AML-193 (cell line): ENCODE measurements at regions not wholly inside any gene's neighbourhood (a gene's known extent, or its start where the extent isn't known, plus 50 kb on each side); places are given as distances from the start of the nearest gene placed in this dataset.

Experiments used
- DNase-seq, 2 experiments: peaks; one replicate each; lab custom pipeline; 2025; lab: John Stamatoyannopoulos, UW

DNA sequence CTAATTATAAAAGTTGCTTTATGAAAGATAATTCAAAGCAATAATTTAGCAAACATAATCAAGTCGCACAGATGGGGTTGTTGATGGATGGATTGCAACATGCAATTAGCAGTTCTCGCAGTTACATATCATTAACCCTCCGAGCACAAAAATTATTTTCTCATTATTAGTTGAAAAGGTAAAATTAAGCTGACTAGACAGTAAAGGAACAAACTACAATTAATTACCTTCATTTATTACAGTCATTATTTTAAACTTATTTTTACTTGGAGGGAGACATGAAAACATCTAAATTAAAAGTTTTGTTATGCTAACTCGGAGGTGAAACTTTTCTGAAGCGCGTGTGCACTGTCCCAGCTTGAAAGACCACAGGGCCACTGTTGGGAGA lies 146.9 kb downstream of the PHETA1 start:
- no peak for DNase-seq

DNA sequence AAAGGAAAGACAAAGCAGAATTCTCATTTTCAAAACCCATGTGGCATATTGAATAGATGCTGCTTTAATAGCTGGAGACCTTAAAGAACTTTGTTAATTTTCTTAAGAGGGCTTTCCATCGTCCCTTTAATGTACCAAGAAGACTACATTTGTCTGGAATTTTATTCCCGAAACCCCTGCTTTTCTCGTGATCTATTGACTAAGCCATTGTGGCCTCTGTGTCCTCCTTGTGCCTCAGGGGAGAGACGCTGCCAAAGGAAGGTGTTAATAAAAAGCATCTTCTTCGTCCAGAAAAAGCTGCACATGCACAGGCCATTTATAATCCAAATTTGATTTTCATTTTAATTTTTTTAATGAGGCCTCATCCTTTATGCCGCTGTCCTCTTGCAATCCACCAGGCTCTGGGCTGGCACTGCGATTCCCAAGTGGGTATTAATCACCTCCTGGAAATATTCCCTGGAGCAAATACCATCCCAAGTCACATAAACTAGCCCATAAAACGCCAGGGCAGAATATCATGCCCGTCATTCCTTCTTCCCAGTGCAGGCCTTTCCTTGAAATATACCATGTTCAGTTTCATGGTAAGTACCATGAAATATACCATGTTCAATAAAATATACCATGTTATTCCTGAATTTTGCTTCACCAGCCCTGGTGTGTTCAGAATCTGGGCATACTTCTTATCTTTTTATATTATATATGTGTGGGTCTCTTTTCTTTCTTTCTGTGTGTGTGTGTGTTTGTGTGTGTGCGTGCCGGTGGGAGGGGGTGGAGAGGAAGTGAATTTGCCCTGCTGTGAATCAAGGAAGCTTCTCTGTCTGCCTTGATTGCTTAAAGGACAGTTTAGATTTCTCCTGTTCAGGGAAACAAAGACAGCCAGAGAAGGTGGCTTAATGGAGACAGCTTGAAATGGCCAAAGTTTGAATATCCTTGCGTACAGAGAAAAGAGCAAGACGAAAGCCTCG lies 147.6 kb downstream of the PHETA1 start:
- no peak for DNase-seq

DNA sequence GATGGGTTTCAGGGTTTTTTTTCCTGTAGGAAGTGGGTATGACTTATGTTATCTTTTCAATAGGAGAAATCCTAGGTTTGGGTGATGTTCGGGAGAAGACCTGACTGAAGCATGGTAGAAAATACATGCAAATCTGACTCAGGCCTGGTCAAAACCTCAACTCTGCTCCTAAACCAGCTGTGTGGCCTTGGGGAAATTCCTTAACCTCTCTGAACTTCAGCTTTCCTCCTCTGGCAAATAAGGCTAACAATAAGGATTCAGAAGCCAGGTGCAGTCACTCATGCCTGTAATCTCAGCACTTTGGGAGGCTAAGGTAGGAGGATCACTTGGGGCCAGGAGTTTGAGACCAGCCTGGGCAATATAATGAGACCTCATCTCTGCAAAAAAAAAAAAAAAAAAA lies 148.5 kb downstream of the PHETA1 start:
- no peak for DNase-seq

DNA sequence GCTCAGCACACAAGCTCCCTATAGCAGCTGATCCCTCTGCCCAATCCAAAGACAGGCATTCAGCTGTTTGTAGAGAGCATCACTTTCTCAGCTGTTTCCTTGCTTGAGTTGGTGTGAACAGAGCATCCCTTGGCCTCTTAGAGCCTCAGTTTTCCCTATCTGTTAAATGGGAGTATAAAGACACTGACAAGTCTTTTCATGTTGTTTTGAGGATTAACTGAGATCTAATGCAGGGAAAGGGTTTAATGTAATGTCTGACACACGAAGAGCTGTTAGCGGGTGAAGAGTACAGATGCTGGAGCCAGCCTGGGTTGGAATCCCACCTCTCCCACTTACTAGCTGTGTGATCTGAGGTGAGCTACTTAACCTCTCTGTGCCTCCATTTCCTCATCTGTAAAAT lies 149.5 kb downstream of the PHETA1 start:
- no peak for DNase-seq

DNA sequence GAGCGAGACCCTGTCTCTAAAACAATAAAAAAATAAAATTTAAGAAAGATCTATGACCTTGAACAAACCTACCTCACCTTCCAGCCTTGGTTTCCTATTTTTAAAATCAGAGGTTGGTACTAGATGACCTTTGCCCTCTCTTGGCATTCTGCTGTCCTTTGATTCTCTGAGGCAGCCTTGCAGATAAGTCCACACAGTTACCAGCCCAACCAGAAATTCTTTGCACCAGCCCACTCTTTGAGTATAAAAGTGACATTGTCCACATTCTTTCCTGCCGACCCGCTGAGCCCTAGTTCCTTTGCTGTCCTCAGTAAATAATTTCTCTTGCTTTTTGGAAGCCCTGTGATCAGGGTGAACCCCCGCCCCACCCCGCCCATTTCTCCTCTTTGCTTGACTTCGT lies 150.4 kb downstream of the PHETA1 start:
- DNase-seq, result no peak

DNA sequence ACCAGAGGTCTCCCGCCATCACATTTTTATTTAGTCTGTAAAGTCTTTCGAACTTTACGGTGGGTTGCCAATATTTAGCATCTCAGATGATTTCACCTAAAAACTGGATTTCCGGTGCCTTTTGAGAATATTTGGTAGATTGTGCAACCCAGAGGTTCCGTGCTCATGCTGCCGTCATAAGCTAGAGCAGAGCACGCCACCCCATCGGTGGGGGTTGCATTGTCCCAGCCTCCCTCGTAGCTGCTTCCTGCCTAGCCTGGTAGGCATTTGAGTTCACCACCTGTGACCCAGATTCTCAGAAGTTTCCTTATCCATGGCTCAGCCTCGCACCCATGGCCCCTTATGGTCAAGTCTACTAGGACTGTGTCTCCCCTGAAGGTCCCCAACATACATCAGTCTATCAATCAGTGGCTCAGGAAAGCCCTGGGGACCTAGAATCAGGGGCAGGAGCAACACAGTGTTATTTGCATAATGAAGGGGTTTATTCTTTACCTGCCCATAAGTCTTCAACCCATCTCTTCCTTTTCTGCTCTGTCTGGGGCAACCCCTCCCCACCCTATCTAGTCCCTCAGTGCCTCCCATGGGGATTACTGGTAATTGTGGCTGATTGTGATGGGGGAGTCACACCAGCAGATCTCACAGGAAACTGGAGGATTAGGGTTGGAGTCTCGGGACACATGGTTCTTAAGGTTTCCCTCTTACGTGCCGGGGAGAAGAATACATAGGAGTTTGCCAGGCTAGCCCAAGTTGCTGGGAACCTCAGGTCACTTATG lies 152.3 kb downstream of the PHETA1 start:
- no peak for DNase-seq

DNA sequence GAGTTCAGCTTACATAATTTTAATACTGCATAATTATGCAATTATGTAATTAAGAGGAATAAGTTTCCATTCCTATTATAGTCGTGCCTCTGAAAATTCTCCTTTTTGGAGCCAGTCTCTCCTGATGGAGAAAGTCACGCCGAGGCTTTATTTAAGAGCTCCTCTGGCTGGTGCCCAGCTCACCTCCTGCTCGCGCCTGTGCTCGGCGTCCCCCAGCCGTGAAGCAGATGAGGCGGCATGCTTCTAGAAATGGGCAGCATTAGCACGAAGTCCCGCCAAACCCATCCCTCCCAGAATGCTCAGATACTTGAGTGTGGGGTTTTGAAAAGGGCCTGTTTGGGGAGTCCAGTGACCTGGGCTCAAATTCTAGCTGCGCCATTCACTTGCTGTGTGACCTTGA lies 153.0 kb downstream of the PHETA1 start:
- no peak for DNase-seq

DNA sequence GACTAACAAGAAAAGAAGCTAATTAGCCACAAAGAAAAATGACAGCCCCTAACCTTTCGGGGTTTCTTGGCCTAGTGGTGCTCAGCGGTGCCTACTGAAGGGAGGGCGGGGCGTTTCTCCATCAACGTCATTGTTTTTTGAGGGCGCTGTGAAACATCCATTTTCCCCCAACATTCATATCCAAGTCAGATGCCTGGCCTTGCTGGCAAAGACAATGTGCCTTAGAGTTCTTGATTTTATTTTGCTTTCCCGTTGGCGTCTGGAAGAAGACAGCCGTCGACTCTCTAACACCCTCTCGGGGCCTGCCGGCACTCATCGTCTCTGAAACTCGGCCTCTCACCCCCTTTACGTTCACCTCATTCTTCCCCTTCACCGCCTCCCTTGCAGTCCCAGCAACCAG lies 154.5 kb downstream of the PHETA1 start:
- DNase-seq, result no peak

DNA sequence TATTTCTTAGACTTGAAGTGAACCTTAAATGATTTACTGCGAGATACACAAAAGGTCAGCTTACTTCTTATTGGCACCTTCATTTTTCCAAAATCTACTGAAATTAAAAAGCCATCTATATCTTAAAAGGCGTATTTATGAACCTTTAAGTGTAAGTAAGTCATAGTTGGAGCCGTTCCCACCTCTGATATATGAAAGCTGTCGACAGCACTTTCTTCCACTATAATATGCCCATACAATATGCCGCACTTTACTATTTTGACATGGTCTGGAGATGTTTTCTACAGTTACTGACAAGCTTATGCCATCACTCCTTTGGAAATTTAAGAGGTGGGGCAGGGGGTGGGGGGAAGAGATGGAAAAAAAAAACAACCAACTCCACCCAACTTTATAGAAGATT lies 155.3 kb downstream of the PHETA1 start:
- DNase-seq, result no peak

DNA sequence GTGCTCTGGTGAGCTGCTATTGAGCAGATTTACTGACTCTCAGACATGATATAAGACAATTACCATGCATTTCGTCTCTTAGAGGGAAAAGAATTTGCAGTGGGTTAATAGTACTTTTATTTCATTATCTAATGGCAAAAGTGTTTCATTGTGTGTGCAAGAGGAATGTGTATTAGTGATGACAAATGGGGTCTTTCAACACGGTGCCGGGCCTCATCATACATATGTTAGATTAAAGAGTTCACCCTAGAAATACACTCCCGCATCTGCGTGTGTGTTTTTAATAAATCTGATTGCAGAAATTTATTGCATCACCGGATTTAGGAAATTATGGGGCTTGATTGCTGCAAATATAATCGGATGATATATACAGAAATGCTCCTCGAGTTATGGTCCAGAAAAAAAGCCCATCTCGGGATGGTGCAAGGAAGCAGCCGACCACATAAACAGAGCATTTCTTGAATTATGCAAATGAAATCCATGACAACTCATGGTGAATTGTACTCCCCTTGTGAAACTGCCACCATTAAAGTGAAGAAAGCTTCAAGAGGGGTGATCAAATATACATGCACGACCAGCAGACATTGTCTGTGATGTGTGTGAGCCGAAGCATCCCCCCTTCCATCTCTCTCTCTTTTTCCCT lies 156.0 kb downstream of the PHETA1 start:
- DNase-seq, result no peak

DNA sequence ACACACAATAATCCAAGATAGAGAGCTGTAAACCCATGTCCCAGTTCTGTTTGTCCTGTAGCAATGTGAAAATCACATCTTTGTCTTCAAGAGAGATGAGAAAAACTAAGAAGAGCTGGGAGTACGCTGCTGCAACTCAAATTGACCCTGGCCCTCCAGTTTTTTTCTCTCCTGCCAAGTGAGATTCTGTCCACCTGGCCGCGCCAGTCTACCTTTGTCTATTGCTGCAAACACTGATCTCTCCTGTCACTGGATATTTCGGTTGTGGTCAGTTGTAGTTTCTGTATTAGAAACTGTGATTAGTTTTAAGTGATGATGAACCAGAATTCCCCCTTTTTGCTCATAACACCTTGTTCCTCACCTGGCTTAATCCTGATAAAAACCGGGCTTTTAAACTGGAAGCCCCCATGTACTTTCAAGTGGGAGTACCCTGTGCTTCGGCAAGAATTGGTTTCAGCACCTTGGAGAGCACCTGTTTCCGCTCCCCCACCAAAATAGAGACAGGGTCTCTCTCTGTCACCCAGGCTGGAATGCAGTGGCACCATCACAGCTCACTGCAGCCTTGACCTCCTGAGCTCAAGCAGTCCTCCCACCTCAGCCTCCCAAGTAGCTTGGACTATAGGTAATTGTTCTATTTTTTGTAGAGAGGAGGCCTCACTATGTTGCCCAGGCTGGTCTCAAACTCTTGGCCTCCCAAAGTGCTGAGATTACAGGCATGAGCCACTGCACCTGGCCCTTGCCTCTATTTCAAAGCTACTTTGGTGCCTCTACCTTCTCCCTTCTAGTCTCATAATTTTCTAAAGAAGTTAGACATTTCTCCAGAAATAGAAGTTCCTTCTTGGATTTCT lies 156.8 kb downstream of the PHETA1 start:
- DNase-seq, result no peak

DNA sequence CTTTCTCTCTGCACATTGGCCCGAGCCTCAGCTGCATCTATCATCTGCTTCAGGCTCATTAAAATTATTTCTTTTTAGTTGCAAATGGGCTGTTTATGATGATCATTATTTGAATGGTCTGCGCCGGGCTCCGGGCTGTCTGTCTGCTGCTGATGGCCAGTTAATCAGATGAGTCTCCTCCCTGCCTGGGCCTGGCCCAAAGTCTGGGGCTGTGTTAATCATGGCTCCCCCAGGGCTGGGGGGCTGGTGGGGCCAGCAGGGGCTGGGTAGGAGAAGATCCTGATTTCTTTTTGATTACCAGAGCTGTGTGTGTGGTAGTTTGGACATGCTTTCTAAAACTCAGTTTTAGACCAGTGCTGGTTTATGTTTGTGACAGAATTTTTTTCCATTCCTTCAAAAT lies 159.1 kb downstream of the PHETA1 start:
- DNase-seq, result no peak

DNA sequence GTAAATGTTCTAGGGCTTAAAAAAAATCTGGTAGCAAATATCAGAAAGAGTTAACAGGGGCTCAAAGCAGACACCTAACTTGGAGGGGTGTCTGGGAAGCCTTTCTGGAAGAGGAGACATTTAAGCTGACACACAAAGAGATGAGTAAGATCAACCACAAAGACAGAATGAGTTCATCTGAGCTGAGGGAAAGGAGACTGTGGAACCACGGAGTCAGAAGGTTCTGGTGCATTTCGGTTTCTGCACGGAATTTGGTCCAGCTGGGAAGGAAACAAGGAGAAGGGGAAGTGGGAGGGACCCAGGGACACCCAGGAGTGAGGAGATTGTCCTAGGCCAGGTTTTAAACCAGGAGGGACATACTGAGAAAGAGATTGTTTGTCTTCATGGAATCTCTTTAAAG lies 161.1 kb downstream of the PHETA1 start:
- DNase-seq, result no peak

DNA sequence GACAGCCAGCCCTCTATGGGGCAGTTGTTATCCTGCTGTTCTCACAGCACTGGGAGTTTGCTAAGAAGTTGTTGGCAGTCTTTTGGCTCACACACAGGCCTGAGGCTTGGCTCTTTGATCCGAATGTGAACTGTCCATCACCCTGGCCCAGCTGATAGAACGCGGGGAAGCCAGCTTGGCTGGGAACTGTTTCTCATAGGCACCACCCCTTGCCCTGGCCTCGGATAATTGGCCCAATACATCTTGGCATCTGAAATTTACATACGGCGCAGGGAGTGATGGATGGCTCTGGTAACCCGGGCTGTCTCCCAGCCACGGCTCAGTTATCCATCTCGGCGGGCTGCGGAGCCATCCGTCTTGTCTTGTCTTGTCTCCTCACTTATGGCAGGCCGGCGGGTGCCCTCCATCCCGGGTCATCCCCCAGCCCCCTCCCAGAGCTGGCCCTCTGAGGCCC lies 164.1 kb downstream of the PHETA1 start:
- no peak for DNase-seq

DNA sequence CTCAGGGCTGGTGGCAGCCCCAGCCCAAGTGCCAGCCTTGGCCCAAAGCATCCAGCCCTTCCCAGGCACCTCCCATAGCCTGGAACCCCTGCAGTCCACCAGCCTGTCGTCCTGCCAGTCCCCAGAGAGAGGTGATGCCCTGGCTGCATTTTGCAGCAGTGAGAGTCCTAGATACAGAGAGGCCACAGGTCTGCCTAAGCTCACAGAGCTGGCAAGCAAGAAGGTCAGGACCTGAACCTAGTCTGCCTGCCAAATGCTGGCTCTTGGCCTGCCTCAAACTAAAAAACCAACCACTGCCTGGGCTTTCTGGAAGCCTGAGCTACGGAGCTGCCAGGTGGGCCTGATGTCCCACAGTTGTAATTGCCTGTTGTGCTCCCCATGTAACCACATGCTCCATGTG lies 164.9 kb downstream of the PHETA1 start:
- no peak for DNase-seq

DNA sequence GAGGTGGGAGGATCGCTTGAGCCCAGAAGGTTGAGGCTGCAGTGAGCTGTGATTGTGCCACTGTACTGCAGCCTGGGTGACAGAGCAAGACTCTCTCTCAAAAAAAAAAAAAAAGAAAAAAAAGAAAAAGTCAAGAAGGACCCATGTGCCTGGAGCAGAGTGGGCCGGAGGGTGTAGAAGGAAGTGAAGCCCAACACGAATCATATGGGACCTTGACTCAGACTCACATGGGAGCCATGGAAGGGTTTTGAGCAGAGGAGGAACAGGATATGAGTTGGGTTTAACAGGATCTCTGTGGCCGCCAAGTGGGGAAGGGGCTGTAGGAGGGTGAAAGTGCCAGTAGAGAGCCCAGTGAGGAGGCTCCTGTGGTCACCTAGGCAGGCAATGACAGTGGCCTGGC lies 165.4 kb downstream of the PHETA1 start:
- DNase-seq, result no peak

DNA sequence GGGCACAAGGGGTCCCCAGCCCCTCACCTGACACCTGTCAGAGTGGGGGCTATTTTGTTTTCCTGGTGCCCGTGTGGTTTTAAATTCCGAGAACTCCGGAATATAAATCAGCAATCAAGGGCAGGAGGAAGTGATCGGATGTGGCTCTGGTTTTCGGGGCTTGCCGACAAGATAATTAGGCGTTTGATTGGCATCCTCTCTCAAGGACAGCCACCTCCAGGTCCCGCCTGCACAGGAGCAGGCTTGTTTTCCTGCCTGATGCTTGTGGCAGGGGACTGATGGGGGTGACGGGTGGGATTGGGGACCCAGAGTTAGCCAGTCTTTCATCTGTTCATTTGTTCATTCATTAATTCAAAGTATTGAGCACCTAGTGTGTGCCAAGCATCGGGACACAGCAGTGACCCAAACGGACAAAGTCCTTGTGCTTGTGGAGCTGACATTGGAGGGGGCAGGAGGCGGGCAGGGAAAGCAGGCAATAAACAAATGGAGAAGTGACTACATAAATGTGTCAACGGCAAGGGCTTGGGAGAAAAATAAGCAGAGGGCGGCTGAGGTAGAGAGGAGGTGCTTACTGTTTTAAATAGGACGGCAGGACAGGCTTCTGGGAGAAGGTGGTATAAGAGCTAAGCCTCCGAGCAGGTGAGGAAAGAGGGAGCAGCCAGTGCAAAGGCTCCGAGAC lies 166.5 kb downstream of the PHETA1 start:
- DNase-seq, result no peak

DNA sequence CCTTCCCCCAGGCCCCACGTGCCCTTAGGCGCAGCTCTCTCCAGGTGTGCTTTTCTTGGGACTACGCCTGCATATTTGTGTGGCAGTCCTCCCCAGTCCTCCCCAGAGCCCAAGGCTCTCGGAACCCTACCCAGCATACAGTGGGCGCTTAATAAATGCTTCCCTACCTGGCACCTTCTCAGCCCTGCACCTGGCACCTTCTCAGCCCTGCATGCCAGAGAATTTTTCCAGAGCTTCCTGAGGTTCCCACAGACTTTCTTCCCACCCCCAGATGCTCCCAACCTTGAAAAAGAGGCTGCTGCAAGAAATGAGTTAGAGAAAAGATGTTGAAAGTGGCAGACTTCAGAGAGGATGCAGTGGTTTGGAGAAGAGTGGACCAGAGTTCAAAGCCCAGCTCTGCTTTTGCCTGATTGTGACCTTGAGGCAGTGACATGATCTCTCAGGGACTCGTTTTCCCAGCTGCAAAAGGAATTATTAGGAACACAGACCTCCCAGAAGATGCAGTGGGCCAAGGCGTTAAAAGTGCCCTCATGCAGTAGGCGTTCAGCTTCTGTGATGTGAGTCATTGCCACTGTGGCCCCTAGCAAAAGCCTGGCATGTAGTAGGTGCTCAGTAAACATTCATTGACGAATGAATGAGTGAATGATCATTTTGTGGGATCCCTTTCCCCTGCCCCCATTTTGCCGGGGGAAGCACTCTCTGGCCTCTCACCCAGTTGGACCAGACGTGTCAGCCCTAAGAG lies 167.2 kb downstream of the PHETA1 start:
- DNase-seq, result no peak

DNA sequence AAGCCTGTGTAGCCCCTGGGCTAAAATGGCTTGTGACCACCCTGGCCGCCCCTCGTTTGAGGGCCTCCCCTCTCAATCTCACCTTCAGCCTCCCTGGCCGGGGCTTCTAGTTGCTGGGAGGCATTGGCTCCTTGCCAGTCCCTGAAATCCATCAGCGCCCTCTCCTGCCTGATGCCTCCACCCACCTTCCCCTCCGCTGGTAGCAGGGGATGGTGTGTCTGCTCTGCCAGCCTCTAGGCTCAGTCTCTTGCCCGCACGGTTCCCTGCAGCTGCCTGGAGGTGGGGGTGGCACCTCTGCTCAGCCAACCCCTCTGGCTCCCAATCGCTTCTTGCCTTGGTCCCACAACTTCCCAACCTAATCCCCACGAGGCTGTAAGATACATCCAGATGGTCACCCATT lies 167.9 kb downstream of the PHETA1 start:
- DNase-seq, result no peak

DNA sequence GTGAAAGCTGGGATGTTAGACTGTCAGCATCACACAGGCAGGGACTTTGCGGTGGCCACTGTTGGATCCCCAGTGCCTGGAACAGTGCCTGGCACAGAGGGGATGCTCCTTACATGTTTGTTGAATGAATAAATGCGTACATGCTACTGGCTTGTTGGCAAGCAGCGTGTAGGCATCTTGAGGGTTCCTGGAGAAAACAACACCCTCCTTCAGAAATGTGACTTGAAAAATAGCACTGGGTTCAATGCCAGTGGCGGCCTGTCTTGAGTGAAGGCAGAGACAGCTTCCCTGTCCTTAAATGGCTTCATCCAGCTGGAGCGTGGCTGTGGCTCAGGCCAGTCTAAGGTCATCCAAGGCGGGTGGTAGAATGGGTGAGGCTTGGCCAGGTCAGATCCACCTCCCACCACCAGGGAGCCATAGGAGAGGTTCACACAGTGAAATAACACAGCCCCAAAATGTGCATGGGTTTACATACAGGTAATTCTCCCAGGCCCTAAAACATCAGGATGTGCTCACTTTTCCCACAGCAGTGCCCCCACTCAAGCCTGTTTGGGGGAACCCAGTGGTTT lies 171.4 kb downstream of the PHETA1 start:
- DNase-seq, result no peak
